Hepatocyte (in vitro differentiated cells): ENCODE measurements at regions not wholly inside any gene's neighbourhood (a gene's known extent, or its start where the extent isn't known, plus 50 kb on each side); places are given as distances from the start of the nearest gene placed in this dataset.

Experiments used
- EZH2 ChIP-seq: fragments of 200-600 bp; sonication (generic); IDR thresholded peaks from 2 replicates; pipeline ENCODE4 v1.6.1; 2016; ENCODE audit warnings: antibody characterized with exemption, mild to moderate bottlenecking, borderline replicate concordance
- EZH2phosphoT487 ChIP-seq: fragments of 200-600 bp; sonication (generic); IDR thresholded peaks from one replicate; pipeline ENCODE4 v1.6.1; 2018; ENCODE audit warnings: antibody characterized with exemption, mild to moderate bottlenecking, low read depth, moderate library complexity; ENCODE audit not compliant: unreplicated experiment, severe bottlenecking
- TF ChIP-seq, protein P1 (sequence below): fragments of 200-600 bp; sonication (generic); IDR thresholded peaks from 2 replicates; pipeline ENCODE4 v1.5.1; 2016; ENCODE audit warnings: antibody characterized with exemption, mild to moderate bottlenecking; ENCODE audit not compliant: poor library complexity

DNA sequence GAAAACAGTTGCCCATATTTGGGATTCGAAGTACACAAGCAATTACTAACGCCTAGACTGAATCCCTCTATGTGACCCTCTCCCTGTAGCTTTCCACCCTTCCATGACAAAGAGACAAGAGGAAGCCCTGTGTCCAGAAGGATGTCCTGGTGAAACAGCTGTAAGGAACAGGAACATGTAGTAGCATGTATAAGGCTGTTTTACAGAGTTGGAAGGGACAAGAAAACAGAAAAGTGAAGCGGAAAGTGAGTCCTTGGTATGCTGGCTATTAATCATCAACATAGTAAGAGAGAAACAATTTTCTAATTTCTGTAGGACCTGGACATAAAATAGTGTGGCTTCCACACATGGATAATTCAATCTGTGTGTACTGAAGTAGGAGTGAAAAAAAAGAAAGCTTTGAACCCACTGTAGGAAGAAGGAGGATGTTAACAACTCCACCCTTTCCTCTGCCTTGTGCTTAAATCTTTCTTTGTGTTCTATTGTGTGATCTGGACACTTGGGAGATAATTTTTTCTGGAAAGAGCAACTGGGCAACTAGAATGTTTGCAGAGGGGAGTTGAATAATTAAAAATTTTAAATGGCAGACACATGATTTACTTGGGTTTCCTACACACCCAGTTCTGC lies 162.3 kb upstream of the ZSWIM2 start:
- TF ChIP-seq, protein P1, sequence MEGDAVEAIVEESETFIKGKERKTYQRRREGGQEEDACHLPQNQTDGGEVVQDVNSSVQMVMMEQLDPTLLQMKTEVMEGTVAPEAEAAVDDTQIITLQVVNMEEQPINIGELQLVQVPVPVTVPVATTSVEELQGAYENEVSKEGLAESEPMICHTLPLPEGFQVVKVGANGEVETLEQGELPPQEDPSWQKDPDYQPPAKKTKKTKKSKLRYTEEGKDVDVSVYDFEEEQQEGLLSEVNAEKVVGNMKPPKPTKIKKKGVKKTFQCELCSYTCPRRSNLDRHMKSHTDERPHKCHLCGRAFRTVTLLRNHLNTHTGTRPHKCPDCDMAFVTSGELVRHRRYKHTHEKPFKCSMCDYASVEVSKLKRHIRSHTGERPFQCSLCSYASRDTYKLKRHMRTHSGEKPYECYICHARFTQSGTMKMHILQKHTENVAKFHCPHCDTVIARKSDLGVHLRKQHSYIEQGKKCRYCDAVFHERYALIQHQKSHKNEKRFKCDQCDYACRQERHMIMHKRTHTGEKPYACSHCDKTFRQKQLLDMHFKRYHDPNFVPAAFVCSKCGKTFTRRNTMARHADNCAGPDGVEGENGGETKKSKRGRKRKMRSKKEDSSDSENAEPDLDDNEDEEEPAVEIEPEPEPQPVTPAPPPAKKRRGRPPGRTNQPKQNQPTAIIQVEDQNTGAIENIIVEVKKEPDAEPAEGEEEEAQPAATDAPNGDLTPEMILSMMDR: no peak
- TF ChIP-seq EZH2 (no peak), EZH2phosphoT487 (no peak)
